ENCODE measurements at regions not wholly inside any gene's neighbourhood (a gene's known extent, or its start where the extent isn't known, plus 50 kb on each side); places are given as distances from the start of the nearest gene placed in this dataset.

- TF ChIP-seq CTCF (conservative IDR thresholded peaks at IDR 0.05; ENCODE audit: low read depth, low read length) (no peak), EZH2phosphoT487 (IDR thresholded peaks at IDR 0.05; ENCODE audit: borderline replicate concordance, low read length) (no peak), EZH2 (IDR thresholded peaks at IDR 0.05; ENCODE audit: low read length, unreplicated experiment) (no peak)
Observed at GRCh38 chr18:41721103-41721790, 233.8 kb upstream of the PIK3C3 start.
